H1 (cell line): ENCODE measurements at regions not wholly inside any gene's neighbourhood (a gene's known extent, or its start where the extent isn't known, plus 50 kb on each side); places are given as distances from the start of the nearest gene placed in this dataset.

Experiments used
- BCL11A ChIP-seq, 2 experiments: IDR thresholded peaks; one replicate each; pipeline ENCODE4 v1.6.1; 2011; ENCODE audit warnings: low read depth in 2 of 2, low read length in 2 of 2, mild to moderate bottlenecking in 2 of 2
- RNF2 ChIP-seq: fragments of 200-900, 300-1000 bp; sonication (generic); IDR thresholded peaks from 2 replicates; pipeline ENCODE4 v1.7.1; 2016; ENCODE audit warnings: borderline replicate concordance, low read depth, mild to moderate bottlenecking, antibody characterized with exemption, low read length; ENCODE audit not compliant: poor library complexity, severe bottlenecking; ENCODE audit errors: missing control alignments
- SIRT6 ChIP-seq: IDR thresholded peaks from one replicate; pipeline ENCODE4 v1.7.1; 2012; ENCODE audit warnings: low read length, inconsistent platforms
- TF ChIP-seq, protein P1 (sequence below): fragments of 300-600 bp; sonication (generic); IDR thresholded peaks from 2 replicates; pipeline ENCODE4 v1.7.1; 2012; ENCODE audit warnings: low read length, moderate library complexity, mild to moderate bottlenecking, inconsistent platforms; ENCODE audit not compliant: insufficient replicate concordance

DNA sequence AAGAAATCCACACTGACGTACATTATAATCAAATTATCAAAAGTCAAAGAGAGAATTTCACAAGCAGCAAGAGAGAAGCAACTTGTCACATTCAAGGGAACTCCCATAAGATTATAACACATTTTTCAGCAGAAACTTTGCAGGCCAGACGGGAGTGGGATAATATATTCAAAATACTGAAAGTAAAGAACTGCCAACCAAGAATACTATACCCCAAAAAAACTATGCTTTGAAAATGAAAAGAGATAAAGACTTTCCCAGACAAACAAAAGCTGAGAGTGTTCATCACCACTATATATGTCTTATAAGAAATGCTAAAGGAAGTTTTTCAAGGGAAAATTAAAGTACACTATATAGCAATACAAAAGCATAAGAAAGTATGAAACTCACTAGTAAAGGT, 91.5 kb upstream of the PPP2R3A start (continued):
- TF ChIP-seq, protein P1, sequence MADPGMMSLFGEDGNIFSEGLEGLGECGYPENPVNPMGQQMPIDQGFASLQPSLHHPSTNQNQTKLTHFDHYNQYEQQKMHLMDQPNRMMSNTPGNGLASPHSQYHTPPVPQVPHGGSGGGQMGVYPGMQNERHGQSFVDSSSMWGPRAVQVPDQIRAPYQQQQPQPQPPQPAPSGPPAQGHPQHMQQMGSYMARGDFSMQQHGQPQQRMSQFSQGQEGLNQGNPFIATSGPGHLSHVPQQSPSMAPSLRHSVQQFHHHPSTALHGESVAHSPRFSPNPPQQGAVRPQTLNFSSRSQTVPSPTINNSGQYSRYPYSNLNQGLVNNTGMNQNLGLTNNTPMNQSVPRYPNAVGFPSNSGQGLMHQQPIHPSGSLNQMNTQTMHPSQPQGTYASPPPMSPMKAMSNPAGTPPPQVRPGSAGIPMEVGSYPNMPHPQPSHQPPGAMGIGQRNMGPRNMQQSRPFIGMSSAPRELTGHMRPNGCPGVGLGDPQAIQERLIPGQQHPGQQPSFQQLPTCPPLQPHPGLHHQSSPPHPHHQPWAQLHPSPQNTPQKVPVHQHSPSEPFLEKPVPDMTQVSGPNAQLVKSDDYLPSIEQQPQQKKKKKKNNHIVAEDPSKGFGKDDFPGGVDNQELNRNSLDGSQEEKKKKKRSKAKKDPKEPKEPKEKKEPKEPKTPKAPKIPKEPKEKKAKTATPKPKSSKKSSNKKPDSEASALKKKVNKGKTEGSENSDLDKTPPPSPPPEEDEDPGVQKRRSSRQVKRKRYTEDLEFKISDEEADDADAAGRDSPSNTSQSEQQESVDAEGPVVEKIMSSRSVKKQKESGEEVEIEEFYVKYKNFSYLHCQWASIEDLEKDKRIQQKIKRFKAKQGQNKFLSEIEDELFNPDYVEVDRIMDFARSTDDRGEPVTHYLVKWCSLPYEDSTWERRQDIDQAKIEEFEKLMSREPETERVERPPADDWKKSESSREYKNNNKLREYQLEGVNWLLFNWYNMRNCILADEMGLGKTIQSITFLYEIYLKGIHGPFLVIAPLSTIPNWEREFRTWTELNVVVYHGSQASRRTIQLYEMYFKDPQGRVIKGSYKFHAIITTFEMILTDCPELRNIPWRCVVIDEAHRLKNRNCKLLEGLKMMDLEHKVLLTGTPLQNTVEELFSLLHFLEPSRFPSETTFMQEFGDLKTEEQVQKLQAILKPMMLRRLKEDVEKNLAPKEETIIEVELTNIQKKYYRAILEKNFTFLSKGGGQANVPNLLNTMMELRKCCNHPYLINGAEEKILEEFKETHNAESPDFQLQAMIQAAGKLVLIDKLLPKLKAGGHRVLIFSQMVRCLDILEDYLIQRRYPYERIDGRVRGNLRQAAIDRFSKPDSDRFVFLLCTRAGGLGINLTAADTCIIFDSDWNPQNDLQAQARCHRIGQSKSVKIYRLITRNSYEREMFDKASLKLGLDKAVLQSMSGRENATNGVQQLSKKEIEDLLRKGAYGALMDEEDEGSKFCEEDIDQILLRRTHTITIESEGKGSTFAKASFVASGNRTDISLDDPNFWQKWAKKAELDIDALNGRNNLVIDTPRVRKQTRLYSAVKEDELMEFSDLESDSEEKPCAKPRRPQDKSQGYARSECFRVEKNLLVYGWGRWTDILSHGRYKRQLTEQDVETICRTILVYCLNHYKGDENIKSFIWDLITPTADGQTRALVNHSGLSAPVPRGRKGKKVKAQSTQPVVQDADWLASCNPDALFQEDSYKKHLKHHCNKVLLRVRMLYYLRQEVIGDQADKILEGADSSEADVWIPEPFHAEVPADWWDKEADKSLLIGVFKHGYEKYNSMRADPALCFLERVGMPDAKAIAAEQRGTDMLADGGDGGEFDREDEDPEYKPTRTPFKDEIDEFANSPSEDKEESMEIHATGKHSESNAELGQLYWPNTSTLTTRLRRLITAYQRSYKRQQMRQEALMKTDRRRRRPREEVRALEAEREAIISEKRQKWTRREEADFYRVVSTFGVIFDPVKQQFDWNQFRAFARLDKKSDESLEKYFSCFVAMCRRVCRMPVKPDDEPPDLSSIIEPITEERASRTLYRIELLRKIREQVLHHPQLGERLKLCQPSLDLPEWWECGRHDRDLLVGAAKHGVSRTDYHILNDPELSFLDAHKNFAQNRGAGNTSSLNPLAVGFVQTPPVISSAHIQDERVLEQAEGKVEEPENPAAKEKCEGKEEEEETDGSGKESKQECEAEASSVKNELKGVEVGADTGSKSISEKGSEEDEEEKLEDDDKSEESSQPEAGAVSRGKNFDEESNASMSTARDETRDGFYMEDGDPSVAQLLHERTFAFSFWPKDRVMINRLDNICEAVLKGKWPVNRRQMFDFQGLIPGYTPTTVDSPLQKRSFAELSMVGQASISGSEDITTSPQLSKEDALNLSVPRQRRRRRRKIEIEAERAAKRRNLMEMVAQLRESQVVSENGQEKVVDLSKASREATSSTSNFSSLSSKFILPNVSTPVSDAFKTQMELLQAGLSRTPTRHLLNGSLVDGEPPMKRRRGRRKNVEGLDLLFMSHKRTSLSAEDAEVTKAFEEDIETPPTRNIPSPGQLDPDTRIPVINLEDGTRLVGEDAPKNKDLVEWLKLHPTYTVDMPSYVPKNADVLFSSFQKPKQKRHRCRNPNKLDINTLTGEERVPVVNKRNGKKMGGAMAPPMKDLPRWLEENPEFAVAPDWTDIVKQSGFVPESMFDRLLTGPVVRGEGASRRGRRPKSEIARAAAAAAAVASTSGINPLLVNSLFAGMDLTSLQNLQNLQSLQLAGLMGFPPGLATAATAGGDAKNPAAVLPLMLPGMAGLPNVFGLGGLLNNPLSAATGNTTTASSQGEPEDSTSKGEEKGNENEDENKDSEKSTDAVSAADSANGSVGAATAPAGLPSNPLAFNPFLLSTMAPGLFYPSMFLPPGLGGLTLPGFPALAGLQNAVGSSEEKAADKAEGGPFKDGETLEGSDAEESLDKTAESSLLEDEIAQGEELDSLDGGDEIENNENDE = no peak
- no peak for TF ChIP-seq SIRT6
- no peak for TF ChIP-seq BCL11A (IDR thresholded peaks at IDR 0.05; ENCODE audit: low read depth in 2 of 2, low read length in 2 of 2)
- no peak for TF ChIP-seq RNF2
